ACC112 (cell line): ENCODE measurements at regions not wholly inside any gene's neighbourhood (a gene's known extent, or its start where the extent isn't known, plus 50 kb on each side); places are given as distances from the start of the nearest gene placed in this dataset.

Source experiments
- H2AFZ ChIP-seq: fragments of 200-600 bp; sonication (generic); one replicate; pipeline ENCODE4 v1.6.0; 2017; ENCODE audit warnings: antibody characterized with exemption, low read length; ENCODE audit not compliant: unreplicated experiment
- H3K27ac ChIP-seq: fragments of 200-600 bp; sonication (generic); 2 replicates; pipeline ENCODE4 v1.5.1; 2014; ENCODE audit warnings: low read depth, mild to moderate bottlenecking, antibody characterized with exemption, low read length, moderate library complexity
- H3K27me3 ChIP-seq: fragments of 200-600 bp; sonication (generic); 2 replicates; pipeline ENCODE4 v1.6.1; 2014; ENCODE audit warnings: mild to moderate bottlenecking, antibody characterized with exemption, low read length, moderate library complexity, mixed read lengths; ENCODE audit not compliant: insufficient read depth
- H3K36me3 ChIP-seq: fragments of 200-600 bp; sonication (generic); 2 replicates; pipeline ENCODE4 v1.6.1; 2016; ENCODE audit warnings: mild to moderate bottlenecking, antibody characterized with exemption, low read length, moderate library complexity, mixed read lengths; ENCODE audit not compliant: insufficient read depth
- H3K4me1 ChIP-seq: fragments of 200-600 bp; sonication (generic); one replicate; pipeline ENCODE4 v1.6.1; 2016; ENCODE audit warnings: low read length, mixed read lengths; ENCODE audit not compliant: insufficient read depth, unreplicated experiment, control insufficient read depth
- H3K4me3 ChIP-seq: fragments of 200-600 bp; sonication (generic); 2 replicates; pipeline ENCODE4 v1.5.1; 2014; ENCODE audit warnings: mild to moderate bottlenecking, low read depth, low read length
- H3K79me2 ChIP-seq: fragments of 200-600 bp; sonication (generic); one replicate; pipeline ENCODE4 v1.6.0; 2016; ENCODE audit warnings: low read length; ENCODE audit not compliant: control insufficient read depth, unreplicated experiment, insufficient read depth

DNA sequence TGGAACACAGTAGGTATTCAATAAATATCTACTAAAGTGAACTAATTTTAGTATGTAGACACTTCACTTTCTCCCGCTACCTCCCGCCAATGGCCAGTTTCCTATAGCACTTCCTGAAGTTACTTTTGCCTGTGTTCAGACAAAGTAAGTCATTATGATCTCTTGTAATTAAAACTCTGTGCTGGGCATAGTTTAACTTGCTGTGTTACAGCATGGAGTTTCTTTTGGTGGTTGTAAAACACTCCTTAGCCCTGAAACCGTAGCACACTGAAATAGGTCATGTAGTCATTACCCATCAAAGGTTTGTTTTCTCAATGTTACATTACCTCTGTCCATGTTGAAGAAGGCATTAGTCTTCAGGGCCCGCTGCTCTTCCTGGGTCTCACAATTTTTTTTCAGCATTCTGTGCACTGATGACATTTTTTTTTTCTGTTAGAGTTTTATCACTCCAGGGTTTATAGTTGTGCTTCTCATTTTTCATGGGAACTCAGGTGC is 54.0 kb upstream of the CENPW start:
- H3K27me3 ChIP-seq = peaks cover 4% of the 10 kb centered on the region; the same call in 1 of the 2 replicates
- no peaks in the 10 kb centered on the region for H3K36me3 ChIP-seq
- H2AFZ ChIP-seq = no peak overlapping the region
- H3K79me2 ChIP-seq = no peaks in the 10 kb centered on the region
- no peaks in the 10 kb centered on the region for H3K4me1 ChIP-seq
- no peak overlapping the region for H3K4me3 ChIP-seq
- no peak overlapping the region for H3K27ac ChIP-seq
